Parathyroid adenoma (tissue), 2 donors: ENCODE measurements at regions not wholly inside any gene's neighbourhood (a gene's known extent, or its start where the extent isn't known, plus 50 kb on each side); places are given as distances from the start of the nearest gene placed in this dataset.

Experiments
- H2AFZ ChIP-seq: fragments of 300-600 bp; sonication (generic); one replicate; pipeline ENCODE4 v1.7.0; 2017; ENCODE audit warnings: antibody characterized with exemption, mild to moderate bottlenecking
- H3K27ac ChIP-seq: fragments of 300-600 bp; sonication (generic); one replicate; pipeline ENCODE4 v1.7.0; 2017
- H3K27me3 ChIP-seq: fragments of 300-600 bp; sonication (generic); one replicate; pipeline ENCODE4 v1.7.0; 2017; ENCODE audit warnings: low read length; ENCODE audit not compliant: control insufficient read depth, insufficient read depth
- H3K36me3 ChIP-seq: fragments of 300-600 bp; sonication (generic); one replicate; pipeline ENCODE4 v1.7.0; 2017; ENCODE audit warnings: low read length; ENCODE audit not compliant: control insufficient read depth, insufficient read depth
- H3K4me1 ChIP-seq: fragments of 300-600 bp; sonication (generic); one replicate; pipeline ENCODE4 v1.7.0; 2017; ENCODE audit warnings: control low read depth
- H3K4me2 ChIP-seq: fragments of 300-600 bp; sonication (generic); one replicate; pipeline ENCODE4 v1.7.0; 2017; ENCODE audit warnings: low read length
- H3K4me3 ChIP-seq: fragments of 300-600 bp; sonication (generic); one replicate; pipeline ENCODE4 v1.7.0; 2017; ENCODE audit warnings: low read depth, low read length
- H3K79me2 ChIP-seq: fragments of 300-600 bp; sonication (generic); one replicate; pipeline ENCODE4 v1.7.0; 2017; ENCODE audit warnings: control low read depth
- H3K9ac ChIP-seq: fragments of 300-600 bp; sonication (generic); one replicate; pipeline ENCODE4 v1.7.0; 2017; ENCODE audit warnings: mild to moderate bottlenecking
- H3K9me3 ChIP-seq: fragments of 300-600 bp; sonication (generic); one replicate; pipeline ENCODE4 v1.7.0; 2017; ENCODE audit warnings: low read length; ENCODE audit not compliant: control insufficient read depth
- CTCF ChIP-seq: fragments of 300-600 bp; sonication (generic); IDR thresholded peaks from one replicate; pipeline ENCODE4 v1.7.0; 2017; ENCODE audit warnings: antibody characterized with exemption, mild to moderate bottlenecking
- donor health status: primary hyperparathyroidism.

- H3K27me3 ChIP-seq = no peaks in the 10 kb centered on the region
- no peaks in the 10 kb centered on the region for H3K9me3 ChIP-seq
- no peak overlapping the region for H3K4me3 ChIP-seq
- H3K79me2 ChIP-seq = no peaks in the 10 kb centered on the region
- H3K27ac ChIP-seq = no peak overlapping the region
- no peak overlapping the region for H3K4me2 ChIP-seq
- no peaks in the 10 kb centered on the region for H3K36me3 ChIP-seq
- TF ChIP-seq CTCF = no peak
- H3K9ac ChIP-seq = no peak overlapping the region
- H3K4me1 ChIP-seq = no peaks in the 10 kb centered on the region
- no peak overlapping the region for H2AFZ ChIP-seq
These were observed 214.0 kb downstream of the ZC3H11B start for GRCh38 chr1:219398815-219399396.

- H3K9ac ChIP-seq = no peak overlapping the region
- H2AFZ ChIP-seq = no peak overlapping the region
- H3K4me3 ChIP-seq = no peak overlapping the region
- no peaks in the 10 kb centered on the region for H3K79me2 ChIP-seq
- no peak for TF ChIP-seq CTCF
- no peaks in the 10 kb centered on the region for H3K9me3 ChIP-seq
- H3K27ac ChIP-seq = no peak overlapping the region
- no peak overlapping the region for H3K4me2 ChIP-seq
- no peaks in the 10 kb centered on the region for H3K36me3 ChIP-seq
- no peaks in the 10 kb centered on the region for H3K27me3 ChIP-seq
- H3K4me1 ChIP-seq = no peaks in the 10 kb centered on the region
These were observed 215.4 kb downstream of the ZC3H11B start for GRCh38 chr1:219397511-219397910.

GRCh38 chr1:219391297-219391696 lies 217.6 kb downstream of the LYPLAL1 start:
- no peak overlapping the region for H3K4me3 ChIP-seq
- no peaks in the 10 kb centered on the region for H3K4me1 ChIP-seq
- no peak for TF ChIP-seq CTCF

GRCh38 chr1:219387211-219387610 lies 213.5 kb downstream of the LYPLAL1 start:
- no peak for TF ChIP-seq CTCF
- Histone ChIP-seq H3K4me2 (no peak overlapping the region), H3K9me3 (no peaks in the 10 kb centered on the region), H3K4me1 (no peaks in the 10 kb centered on the region), H3K79me2 (no peaks in the 10 kb centered on the region), H3K27me3 (no peaks in the 10 kb centered on the region), H3K4me3 (no peak overlapping the region), H3K9ac (no peak overlapping the region), H3K27ac (no peak overlapping the region), H2AFZ (no peak overlapping the region), H3K36me3 (no peaks in the 10 kb centered on the region)

More at GRCh38 chr1:219391297-219391696, 217.6 kb downstream of the LYPLAL1 start:
- Histone ChIP-seq H3K27ac (no peak overlapping the region), H2AFZ (no peak overlapping the region), H3K9me3 (no peaks in the 10 kb centered on the region), H3K27me3 (no peaks in the 10 kb centered on the region), H3K79me2 (no peaks in the 10 kb centered on the region), H3K36me3 (no peaks in the 10 kb centered on the region), H3K4me2 (no peak overlapping the region), H3K9ac (no peak overlapping the region)

- peak; percentile 28 for TF ChIP-seq CTCF
- Histone ChIP-seq H3K4me1 (no peaks in the 10 kb centered on the region), H3K27me3 (no peaks in the 10 kb centered on the region), H3K4me2 (no peak overlapping the region), H3K4me3 (no peak overlapping the region), H3K79me2 (no peaks in the 10 kb centered on the region), H3K27ac (no peak overlapping the region), H3K36me3 (no peaks in the 10 kb centered on the region), H3K9me3 (no peaks in the 10 kb centered on the region), H3K9ac (no peak overlapping the region), H2AFZ (no peak overlapping the region)
These were observed 212.2 kb downstream of the LYPLAL1 start for GRCh38 chr1:219385787-219386427.
